NCI-H460 (cell line): ENCODE measurements at regions not wholly inside any gene's neighbourhood (a gene's known extent, or its start where the extent isn't known, plus 50 kb on each side); places are given as distances from the start of the nearest gene placed in this dataset.

ENCODE experiments used
- DNase-seq: peaks from one replicate; pipeline ENCODE4 v3.0.0-alpha.2; 2016; ENCODE audit warnings: low read depth; ENCODE audit errors: extremely low read depth

- no peak for DNase-seq
These were observed 146.2 kb downstream of the CRYBB2 start for GRCh38 chr22:25365491-25366261.

GRCh38 chr22:25366408-25366807 is 147.0 kb downstream of the CRYBB2 start:
- DNase-seq: no peak

GRCh38 chr22:25366876-25367466 is 147.5 kb downstream of the CRYBB2 start:
- DNase-seq: no peak

- DNase-seq: no peak
These were observed 148.3 kb downstream of the CRYBB2 start for GRCh38 chr22:25367756-25368155.

GRCh38 chr22:25368271-25368670 is 148.8 kb downstream of the CRYBB2 start:
- DNase-seq: no peak

- DNase-seq: no peak
These were observed 149.6 kb downstream of the CRYBB2 start for GRCh38 chr22:25369041-25369440.

GRCh38 chr22:25370322-25370721 is 150.9 kb downstream of the CRYBB2 start:
- DNase-seq: no peak

GRCh38 chr22:25372000-25372595 is 152.7 kb downstream of the CRYBB2 start:
- no peak for DNase-seq

GRCh38 chr22:25373961-25374360 is 154.5 kb downstream of the CRYBB2 start:
- no peak for DNase-seq

GRCh38 chr22:25374869-25375268 is 155.4 kb downstream of the CRYBB2 start:
- DNase-seq: no peak

- DNase-seq: no peak
These were observed 156.2 kb downstream of the CRYBB2 start for GRCh38 chr22:25375683-25376082.

GRCh38 chr22:25377699-25378098 is 158.3 kb downstream of the CRYBB2 start:
- DNase-seq: no peak

GRCh38 chr22:25380122-25380747 is 160.8 kb downstream of the CRYBB2 start:
- no peak for DNase-seq

GRCh38 chr22:25382762-25383161 is 163.3 kb downstream of the CRYBB2 start:
- DNase-seq: no peak

GRCh38 chr22:25383278-25383820 is 163.9 kb downstream of the CRYBB2 start:
- no peak for DNase-seq

- DNase-seq: no peak
These were observed 164.5 kb downstream of the CRYBB2 start for GRCh38 chr22:25383892-25384291.

- no peak for DNase-seq
These were observed 167.1 kb downstream of the CRYBB2 start for GRCh38 chr22:25386538-25386884.

GRCh38 chr22:25388415-25388814 is 169.0 kb downstream of the CRYBB2 start:
- no peak for DNase-seq

- no peak for DNase-seq
These were observed 169.6 kb downstream of the CRYBB2 start for GRCh38 chr22:25388866-25389540.

- DNase-seq: no peak
These were observed 170.1 kb downstream of the CRYBB2 start for GRCh38 chr22:25389541-25389919.
